ENCODE measurements at regions not wholly inside any gene's neighbourhood (a gene's known extent, or its start where the extent isn't known, plus 50 kb on each side); places are given as distances from the start of the nearest gene placed in this dataset.
"Not testable (repeated sequence)": the region's sequence is repeated elsewhere in the genome, so short reads cannot be mapped to it uniquely, and the experiment has no call there.

DNA sequence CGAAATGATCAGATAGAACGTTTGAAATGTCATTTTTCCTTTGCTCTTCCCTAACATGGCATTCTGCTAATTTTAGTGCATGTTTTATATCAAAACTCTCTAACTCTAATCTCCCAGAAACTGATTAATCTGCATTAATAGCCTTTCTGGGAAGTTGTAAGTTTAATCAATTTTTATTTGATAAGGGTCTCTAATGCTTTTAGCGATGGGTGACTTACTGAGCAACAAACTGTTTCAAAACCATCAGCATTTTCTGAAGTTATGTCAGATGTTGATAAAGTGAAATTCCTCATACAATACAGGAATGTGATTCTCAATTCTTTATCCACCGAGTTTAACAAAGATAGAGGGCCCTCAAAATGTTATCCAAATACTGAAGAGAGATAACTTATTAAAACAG, 431.6 kb upstream of the CXADR start:
- DNase-seq (ENCODE audit: low read depth, low spot score) = no peak
- in situ Hi-C loops (cut with HindIII; ENCODE audit: low pct_unique_long_range_greater_than_20kb, low sequenced_read_pairs) = no loop called here

DNA sequence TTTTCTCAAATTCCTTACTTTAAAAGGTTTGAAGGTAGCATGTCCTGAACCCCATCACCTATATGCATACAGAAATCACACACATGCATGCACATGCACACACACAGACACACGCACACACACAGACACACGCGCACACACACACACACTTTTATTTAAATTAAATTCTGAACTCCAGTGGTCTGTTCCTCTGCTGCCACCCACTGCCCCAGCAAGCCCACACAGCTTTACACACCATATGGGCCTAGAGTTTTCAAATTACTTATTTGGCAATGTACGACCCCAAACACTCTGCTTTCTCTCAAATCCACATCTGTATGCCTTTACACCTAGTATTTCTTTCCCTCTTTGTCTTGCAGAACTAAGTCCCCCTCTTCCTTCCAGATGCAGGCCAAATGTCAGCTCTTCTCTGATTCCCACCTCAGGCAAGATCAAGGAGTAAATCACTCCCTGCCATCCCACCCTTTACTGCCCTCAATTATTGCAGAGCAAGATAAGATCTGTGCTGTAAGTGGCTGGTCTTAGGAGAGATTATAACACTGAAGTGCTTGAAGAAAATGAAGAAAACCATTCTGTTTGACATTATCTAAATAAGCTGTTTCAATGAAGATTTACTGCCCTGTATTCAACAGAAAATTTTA, 429.9 kb upstream of the CXADR start:
- in situ Hi-C loops (cut with HindIII; ENCODE audit: low pct_unique_long_range_greater_than_20kb, low sequenced_read_pairs) = no loop called here
- no peak for DNase-seq (ENCODE audit: low read depth, low spot score)

DNA sequence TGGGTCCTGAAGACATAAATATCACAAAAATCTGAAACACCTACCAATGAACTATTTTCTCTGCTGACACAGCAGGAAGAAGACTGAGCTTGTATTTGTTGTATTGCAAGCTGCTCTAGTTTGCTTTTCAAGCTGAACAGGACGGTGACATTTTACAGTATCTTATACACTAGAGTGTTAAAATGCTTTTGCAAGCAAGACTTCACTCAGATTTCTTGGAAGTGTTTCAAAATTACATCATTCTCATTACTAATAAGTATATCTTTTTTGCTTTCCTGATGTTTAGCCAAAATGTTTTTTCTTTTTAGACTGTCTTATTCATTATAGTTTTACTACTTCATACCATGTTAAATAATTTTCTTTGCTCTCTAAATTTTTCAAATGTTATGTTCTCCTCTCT, 427.1 kb upstream of the CXADR start:
- DNase-seq (ENCODE audit: low read depth, low spot score) = no peak
- in situ Hi-C loops (cut with HindIII; ENCODE audit: low pct_unique_long_range_greater_than_20kb, low sequenced_read_pairs) = no loop called here

DNA sequence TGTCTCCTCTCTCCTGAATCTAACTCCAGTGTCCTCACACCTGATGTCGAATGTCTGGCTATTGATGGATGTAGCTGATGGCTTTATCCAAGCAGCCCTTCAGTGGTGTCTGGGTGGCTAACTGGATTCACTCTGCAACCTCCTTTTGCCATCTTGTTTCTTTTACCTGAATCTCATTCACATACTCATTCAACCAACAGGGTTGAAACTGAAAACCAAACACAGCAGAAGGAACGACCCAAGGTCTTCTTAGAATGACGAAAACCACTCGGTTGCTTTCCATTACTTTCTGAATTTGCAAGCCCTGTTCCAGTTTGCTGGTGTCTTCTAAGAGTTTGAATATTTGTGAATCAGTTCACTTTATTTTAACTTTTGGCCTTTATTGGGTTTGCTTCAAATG, 424.3 kb upstream of the CXADR start:
- in situ Hi-C loops (cut with HindIII; ENCODE audit: low pct_unique_long_range_greater_than_20kb, low sequenced_read_pairs) = no loop called here
- no peak for DNase-seq (ENCODE audit: low read depth, low spot score)

DNA sequence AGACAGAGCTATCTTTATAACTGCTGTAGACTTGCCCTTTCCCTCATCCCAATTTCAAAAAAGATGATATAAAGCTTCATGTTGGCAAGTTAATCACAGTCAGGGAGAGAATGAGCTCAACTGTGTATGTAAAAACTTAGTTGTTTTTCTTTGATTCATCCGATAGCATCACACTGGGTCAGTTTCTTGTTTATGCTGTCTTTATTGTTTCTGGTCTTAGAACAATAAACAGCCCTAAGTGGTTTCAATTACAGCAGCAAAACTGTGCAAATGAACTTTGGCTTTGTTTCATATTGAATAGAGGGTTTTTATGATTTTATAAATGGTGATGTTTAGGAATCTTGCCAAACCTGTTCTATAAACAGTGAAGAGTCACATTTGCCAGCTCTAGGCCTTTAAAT, 423.8 kb upstream of the CXADR start:
- peak; percentile 66 for DNase-seq (ENCODE audit: low read depth, low spot score)
- in situ Hi-C loops (cut with HindIII; ENCODE audit: low pct_unique_long_range_greater_than_20kb, low sequenced_read_pairs) = no loop called here

DNA sequence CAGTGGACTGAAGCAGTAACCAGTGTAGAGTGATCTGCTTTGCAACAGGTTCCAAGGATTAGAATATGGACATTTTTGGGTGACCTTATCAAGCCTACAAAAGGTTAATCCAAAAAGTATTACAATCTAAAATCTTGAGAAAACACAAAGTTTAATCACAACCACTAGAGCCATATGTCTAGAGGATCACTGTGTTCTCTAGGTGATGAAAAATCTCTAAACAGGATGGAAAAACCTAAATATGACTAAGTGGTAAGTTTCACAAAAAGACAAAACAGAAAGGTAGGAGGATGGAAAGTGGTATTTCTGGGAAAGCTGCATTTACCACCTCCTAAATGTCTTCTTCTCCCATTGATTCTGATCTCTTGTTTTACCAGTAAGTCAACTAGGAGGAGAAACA, 411.1 kb upstream of the CXADR start:
- in situ Hi-C loops (cut with HindIII; ENCODE audit: low pct_unique_long_range_greater_than_20kb, low sequenced_read_pairs) = no loop called here
- no peak for DNase-seq (ENCODE audit: low read depth, low spot score)

DNA sequence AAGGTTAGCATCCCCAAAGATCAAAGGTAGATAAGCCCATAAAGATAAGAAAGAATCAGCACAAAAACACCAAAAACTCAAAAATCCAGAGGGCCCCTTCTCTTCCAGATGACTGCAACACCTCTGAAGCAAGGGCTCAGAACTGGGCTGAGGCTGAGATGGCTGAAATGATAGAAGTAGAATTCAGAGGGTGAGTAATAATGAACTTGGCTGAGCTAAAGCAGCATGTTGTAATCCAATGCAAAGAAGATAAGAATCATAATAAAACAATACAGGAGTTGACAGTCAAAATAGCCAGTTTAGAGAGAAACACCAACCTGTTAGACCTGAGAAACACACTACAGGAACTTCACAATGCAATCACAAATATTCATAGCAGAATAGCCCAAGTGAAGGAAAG, 406.9 kb upstream of the CXADR start:
- in situ Hi-C loops (cut with HindIII; ENCODE audit: low pct_unique_long_range_greater_than_20kb, low sequenced_read_pairs) = no loop called here

DNA sequence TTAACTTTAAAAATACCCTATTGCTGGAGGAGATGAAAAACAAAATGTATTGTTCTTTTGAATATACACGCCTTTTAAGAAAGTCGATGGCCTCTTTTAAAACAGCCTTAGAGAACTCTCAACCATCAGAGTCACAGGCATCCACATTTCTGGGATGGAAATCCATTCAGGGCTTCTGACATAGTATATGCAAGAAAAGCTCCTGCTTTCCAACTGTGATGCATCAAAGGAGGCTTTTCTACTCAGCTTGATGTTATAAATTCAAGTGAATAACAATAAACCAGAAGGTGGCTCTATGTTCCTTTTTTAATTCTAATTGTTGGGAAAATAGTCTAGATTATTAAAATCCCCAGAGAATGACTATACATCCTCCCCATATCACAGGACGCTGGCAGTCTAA, 398.8 kb upstream of the CXADR start:
- in situ Hi-C loops (cut with HindIII; ENCODE audit: low pct_unique_long_range_greater_than_20kb, low sequenced_read_pairs) = no loop called here
- no peak for DNase-seq (ENCODE audit: low read depth, low spot score)

More for the DNA sequence above, 406.9 kb upstream of the CXADR start:
- no peak for DNase-seq (ENCODE audit: low read depth, low spot score)

DNA sequence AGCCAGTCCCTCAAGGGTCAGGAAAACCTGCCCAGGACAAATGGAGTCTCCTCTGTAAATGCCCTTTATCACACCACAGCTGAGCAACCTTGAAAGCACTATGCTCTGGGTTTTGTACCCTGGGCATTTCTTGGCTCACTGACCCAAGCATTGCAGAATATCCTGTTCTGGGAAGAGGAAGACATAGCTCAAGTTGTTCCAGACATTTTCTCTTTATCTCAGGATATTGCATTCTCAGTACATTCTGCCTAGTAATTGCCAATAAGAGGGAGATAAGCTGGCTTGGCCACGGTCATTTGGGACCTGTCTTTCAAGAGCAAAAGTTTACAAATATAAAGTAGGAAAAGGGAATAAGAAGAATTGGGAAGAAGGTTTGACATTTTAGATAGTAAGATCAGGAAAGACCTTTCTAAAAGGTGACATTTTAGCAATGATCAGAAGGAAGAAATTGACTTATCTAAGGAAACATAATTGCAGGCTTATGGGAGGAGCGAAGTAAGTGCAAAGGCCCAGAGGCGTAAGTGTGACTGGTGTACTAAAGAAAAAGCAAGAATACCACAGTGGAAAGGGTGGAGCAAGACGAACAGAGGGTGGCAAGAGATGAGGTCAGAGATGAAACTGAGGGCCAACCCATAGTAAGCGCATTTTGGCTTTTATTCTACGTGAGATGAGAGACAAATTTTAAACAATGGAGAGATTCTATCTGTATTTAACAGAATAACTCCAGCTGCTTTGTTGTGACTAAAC, 394.0 kb upstream of the CXADR start:
- in situ Hi-C loops (cut with HindIII; ENCODE audit: low pct_unique_long_range_greater_than_20kb, low sequenced_read_pairs) = no loop called here
- no peak for DNase-seq (ENCODE audit: low read depth, low spot score)

DNA sequence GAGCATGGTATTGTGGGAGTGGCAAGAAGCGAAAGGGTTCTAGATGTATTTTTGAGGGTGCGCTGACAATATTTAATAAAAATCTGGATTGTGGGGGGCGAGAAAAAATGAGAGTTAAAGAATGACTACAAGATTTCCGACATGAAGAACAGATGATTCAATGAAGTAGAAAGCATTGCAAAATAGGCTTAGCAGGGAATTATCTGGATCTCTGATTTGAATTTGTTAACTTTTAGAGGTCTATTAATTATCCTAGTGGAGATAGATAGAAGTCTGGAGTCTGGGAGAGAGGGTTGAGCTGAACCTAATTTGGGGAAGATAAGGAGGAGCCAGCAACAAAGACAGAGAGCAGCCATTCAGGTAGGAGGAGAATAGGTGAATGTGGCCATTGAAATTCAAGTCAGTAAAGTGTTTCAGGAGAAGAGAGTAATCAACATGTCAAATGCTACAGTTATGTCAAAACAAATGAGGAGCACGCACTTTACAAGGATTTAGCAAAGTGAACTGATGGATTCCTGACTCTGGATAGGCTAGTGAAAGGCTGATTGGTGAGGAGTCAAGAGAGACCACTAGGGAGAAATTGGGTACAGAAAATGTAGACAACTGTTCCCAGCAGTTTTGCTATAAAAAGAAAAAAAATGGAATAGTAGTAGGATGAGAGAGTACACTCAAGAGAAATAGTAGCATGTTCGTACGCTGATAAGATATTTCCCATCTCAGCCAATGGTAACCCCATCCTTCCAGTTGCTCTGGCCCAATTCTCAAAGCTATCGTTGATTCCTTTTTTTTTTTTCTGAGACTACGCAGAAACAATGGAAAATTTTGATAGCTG, 393.2 kb upstream of the CXADR start:
- DNase-seq (ENCODE audit: low read depth, low spot score) = no peak
- in situ Hi-C loops (cut with HindIII; ENCODE audit: low pct_unique_long_range_greater_than_20kb, low sequenced_read_pairs) = no loop called here

DNA sequence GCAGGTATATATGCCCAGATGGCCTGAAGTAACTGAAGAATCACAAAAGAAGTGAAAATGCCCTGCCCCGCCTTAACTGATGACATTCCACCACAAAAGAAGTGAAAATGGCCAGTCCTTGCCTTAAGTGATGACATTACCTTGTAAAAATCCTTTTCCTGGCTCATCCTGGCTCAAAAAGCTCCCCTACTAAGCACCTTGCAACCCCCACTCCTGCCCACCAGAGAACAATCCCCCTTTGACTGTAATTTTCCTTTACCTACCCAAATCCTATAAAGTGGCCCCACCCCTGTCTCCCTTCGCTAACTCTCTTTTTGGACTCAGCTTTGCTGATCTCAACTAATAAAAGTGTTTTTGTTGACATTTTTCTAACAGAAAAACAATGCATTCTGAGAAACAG, 385.4 kb upstream of the CXADR start:
- DNase-seq (ENCODE audit: low read depth, low spot score); in situ Hi-C loops (cut with HindIII; ENCODE audit: low pct_unique_long_range_greater_than_20kb, low sequenced_read_pairs): not testable (repeated sequence)

DNA sequence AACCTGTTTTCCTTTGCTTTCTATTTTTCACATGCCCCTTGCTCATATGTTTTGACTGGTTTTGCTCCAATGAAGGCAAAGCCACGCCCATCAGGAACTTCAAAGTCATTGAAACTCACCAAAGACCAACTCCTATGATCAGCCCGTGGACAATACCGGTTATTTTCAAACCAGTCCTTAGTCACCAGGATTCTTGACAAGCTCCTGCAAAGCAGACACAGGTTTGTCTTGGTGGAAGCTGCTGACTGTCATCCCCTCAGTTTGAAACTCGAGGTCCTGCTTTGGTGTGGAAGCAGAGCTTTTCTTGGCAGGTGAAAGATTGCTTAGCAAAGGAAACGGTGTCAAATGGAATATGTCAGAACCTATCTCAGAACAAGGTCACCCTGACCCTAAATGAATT, 384.7 kb upstream of the CXADR start:
- DNase-seq (ENCODE audit: low read depth, low spot score) = no peak
- in situ Hi-C loops (cut with HindIII; ENCODE audit: low pct_unique_long_range_greater_than_20kb, low sequenced_read_pairs) = no loop called here

DNA sequence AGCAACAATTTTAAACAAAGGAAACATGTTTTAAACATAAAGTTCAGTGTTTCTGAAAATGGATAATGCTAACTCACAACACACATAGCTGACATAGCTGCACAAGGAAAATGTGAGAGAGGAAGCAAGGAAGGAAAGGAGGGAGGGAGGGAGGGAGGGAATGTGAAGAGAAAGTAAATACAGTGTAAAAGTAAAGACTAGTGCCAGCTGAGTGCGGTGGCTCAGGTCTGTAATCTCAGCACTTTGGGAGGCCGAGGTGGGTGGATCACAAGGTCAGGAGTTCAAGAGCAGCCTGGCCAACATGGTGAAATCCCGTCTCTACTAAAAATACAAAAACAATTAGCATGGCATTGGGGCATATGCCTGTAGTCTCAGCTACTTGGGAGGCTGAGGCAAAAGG, 373.7 kb upstream of the CXADR start:
- DNase-seq (ENCODE audit: low read depth, low spot score); in situ Hi-C loops (cut with HindIII; ENCODE audit: low pct_unique_long_range_greater_than_20kb, low sequenced_read_pairs): not testable (repeated sequence)

DNA sequence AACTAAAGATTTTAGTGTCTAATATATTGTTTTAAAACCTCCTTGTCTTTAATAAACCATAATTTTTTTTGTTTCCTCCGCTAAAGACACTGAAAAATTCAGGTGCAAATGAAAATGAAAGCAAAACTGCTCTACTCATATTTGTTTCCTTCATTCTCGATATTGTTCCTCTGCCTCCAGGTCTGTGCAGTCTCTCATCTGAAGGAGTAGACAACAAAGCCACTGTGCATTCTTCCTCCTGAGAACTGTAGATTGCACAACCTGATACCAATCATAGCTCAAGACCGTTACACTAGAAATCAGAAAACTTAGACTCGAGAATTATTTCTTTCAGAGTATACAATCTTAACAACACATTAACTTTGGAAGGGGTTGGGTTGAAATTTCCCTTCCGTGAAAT, 373.1 kb upstream of the CXADR start:
- in situ Hi-C loops (cut with HindIII; ENCODE audit: low pct_unique_long_range_greater_than_20kb, low sequenced_read_pairs) = no loop called here
- DNase-seq (ENCODE audit: low read depth, low spot score) = peak; percentile 41

DNA sequence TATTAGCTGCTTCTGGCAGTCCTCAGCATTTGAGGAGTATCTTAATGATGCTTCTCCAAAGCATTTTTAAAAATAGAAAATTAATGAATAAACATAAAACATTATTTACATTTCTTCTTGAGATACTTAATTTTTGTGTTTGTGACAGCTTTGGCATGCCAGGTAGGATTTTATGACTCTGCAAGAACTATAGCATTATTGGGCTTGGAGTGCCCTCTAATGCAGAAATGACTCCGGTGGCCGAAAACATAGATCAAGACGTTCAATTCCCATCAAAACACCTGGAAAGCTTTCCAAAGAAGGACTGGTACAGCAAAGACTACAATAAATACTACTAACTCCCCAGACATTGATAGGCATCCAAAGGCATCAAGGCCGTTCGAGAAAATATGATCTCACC, 366.4 kb upstream of the CXADR start:
- in situ Hi-C loops (cut with HindIII; ENCODE audit: low pct_unique_long_range_greater_than_20kb, low sequenced_read_pairs) = no loop called here
- peak; percentile 9 for DNase-seq (ENCODE audit: low read depth, low spot score)

DNA sequence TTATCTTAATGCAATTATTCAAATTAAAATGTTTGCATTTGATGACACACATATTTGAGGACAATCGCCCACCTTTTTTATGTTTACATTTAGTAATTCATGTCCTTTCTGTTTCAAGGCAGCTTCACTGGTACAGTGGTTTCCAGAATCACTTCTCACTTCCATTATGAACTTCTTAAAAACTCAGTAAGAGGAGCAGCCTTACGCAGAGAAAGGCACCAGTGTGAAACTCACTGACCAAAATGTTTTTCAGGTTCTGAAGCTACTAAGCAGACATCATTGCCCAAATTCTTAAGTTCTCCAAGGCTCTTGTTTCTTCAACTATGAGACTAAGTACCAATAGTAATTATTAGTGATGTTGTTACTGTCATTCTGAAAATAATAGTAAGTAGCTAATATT, 353.1 kb upstream of the CXADR start:
- in situ Hi-C loops (cut with HindIII; ENCODE audit: low pct_unique_long_range_greater_than_20kb, low sequenced_read_pairs) = no loop called here

DNA sequence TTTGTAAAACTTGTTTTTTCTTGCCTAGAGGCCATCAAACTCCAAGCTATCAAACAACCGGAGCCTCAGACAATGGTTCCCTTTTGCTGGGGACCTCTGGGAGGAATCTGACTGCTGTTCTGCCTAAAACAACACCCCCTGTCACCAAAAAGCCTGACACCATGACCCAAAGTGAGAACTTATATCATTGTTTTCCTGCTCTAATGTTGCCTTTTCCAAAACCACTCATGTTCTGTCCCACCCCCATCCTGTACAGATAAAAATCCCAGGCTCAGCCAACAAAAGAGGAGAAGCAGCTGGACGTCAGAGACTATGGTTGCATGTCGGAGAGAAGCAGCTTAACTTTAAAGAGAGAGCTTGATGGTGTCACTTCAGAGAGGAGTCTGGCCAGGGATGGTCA, 327.2 kb upstream of the CXADR start:
- DNase-seq (ENCODE audit: low read depth, low spot score) = no peak
- in situ Hi-C loops (cut with HindIII; ENCODE audit: low pct_unique_long_range_greater_than_20kb, low sequenced_read_pairs) = no loop called here

More for the DNA sequence above, 353.1 kb upstream of the CXADR start:
- no peak for DNase-seq (ENCODE audit: low read depth, low spot score)

DNA sequence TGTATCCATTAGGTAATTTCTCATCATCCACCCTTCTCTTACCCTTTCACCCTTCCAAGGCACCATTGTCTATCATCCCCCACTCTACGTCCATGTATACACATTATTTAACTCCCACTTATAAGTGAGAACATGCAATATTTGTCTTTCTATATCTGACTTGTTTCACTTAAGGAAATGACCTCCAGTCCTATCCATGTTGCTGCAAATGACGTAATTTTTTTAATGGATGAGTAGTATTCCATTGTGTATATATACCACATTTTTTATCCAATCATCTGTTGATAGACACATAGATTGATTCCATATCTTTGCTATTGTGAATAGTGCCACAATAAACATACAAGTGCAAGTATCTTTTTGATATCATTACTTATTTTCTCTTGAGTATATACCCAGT, 322.9 kb upstream of the CXADR start:
- DNase-seq (ENCODE audit: low read depth, low spot score) = no peak
- in situ Hi-C loops (cut with HindIII; ENCODE audit: low pct_unique_long_range_greater_than_20kb, low sequenced_read_pairs) = no loop called here

Data from SK-MEL-5 (cell line).